ENCODE measurements at regions not wholly inside any gene's neighbourhood (a gene's known extent, or its start where the extent isn't known, plus 50 kb on each side); places are given as distances from the start of the nearest gene placed in this dataset.

DNA sequence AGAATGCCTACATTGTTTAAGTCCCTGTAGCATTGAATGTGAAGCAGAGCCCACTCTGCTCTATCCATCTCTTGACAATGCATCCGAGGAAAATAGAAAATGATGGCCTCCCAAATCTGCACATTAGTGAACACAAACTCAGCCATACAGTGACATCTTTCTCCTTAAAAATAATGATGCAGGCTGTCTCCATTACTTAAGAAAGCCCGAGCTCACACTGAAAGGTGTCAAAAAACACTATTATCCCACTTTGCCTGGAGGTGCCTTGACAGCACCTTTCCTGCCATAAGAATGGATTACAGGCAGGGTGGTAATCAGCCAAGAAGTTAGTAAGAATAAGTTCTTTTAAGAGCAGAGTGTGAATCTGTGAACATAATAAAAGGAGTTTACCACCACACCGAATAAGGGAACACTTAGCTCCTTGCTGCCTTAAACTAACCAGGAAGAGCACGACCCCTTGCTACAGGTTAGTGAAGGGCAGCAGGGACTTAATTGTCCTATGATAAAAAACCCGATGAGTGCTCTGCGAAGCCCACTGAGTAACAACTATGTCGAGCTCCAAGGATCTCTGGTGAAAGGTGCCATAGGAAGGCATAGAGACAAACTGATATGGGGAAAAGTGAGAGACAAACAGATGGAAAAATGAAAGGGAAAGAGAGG lies 123.2 kb upstream of the TUSC7 start:
- H3K27me3 ChIP-seq (ENCODE audit: insufficient read depth, low read length), result no peaks in the 10 kb centered on the region
- H2AFZ ChIP-seq (ENCODE audit: low read depth, low read length), result no peak overlapping the region

DNA sequence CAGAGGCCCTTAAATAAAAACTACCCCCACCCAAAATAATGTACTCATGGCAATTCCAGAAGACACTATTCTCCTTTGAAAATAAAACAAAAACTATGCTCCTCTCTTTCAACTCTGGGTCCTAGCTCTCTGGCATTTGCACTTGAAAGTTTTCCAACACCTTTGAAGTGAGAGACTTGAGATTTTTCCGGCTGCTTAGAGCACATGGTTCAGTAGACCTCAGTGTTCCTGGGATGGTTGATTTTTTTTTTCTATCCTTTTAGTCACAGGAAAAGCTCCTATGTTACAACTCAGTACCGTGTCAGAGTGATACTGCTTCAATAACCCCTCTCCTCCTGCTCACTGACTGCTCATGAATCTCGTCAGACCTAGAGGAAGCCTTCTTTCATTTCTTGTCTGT lies 118.3 kb upstream of the TUSC7 start:
- Histone ChIP-seq H3K4me1 (ENCODE audit: insufficient read depth, low read length) (no peaks in the 10 kb centered on the region), H2AFZ (ENCODE audit: low read depth, low read length) (no peak overlapping the region), H3K4me3 (ENCODE audit: low read length) (no peak overlapping the region), H3K27me3 (ENCODE audit: insufficient read depth, low read length) (no peaks in the 10 kb centered on the region), H3K9me3 (ENCODE audit: low read length) (no peaks in the 10 kb centered on the region), H3K36me3 (ENCODE audit: insufficient read depth, low read length) (no peaks in the 10 kb centered on the region)

More for the DNA sequence above, 123.2 kb upstream of the TUSC7 start:
- no peaks in the 10 kb centered on the region for H3K36me3 ChIP-seq (ENCODE audit: insufficient read depth, low read length)
- no peaks in the 10 kb centered on the region for H3K4me1 ChIP-seq (ENCODE audit: insufficient read depth, low read length)
- no peak overlapping the region for H3K4me3 ChIP-seq (ENCODE audit: low read length)
- H3K9me3 ChIP-seq (ENCODE audit: low read length), result no peaks in the 10 kb centered on the region

GRCh38 chr3:116601206-116601605 lies 108.4 kb upstream of the TUSC7 start:
- Histone ChIP-seq H3K4me1 (ENCODE audit: insufficient read depth, low read length) (peaks cover 19% of the 10 kb centered on the region), H3K27me3 (ENCODE audit: insufficient read depth, low read length) (no peaks in the 10 kb centered on the region), H3K9me3 (ENCODE audit: low read length) (no peaks in the 10 kb centered on the region), H3K36me3 (ENCODE audit: insufficient read depth, low read length) (no peaks in the 10 kb centered on the region), H2AFZ (ENCODE audit: low read depth, low read length) (no peak overlapping the region), H3K4me3 (ENCODE audit: low read length) (no peak overlapping the region)

DNA sequence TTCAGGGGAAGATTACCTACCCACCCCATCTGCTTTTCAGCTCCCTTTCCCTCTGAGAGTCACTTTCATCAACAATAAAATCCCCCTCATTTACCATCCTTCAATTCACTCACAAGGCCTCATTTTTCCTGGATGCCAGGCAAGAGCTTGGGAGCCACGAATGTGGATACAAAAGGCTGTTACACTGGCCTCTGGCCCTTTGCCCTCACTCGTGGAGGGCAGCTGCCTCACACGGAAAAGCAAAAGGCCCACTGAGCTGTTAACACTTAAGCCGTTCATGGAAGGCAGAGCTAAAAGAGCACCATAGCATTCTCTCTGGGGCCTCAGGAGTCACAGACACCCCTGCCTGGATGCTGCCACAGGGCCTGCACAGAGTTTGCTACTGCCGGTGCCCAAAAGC lies 102.4 kb upstream of the TUSC7 start:
- Histone ChIP-seq H3K4me1 (ENCODE audit: insufficient read depth, low read length) (peaks cover 11% of the 10 kb centered on the region), H3K36me3 (ENCODE audit: insufficient read depth, low read length) (no peaks in the 10 kb centered on the region), H3K9me3 (ENCODE audit: low read length) (no peaks in the 10 kb centered on the region), H3K4me3 (ENCODE audit: low read length) (peak overlapping the region; percentile 11), H3K27me3 (ENCODE audit: insufficient read depth, low read length) (no peaks in the 10 kb centered on the region), H2AFZ (ENCODE audit: low read depth, low read length) (no peak overlapping the region)

GRCh38 chr3:116610124-116610523 lies 99.5 kb upstream of the TUSC7 start:
- Histone ChIP-seq H2AFZ (ENCODE audit: low read depth, low read length) (no peak overlapping the region), H3K27me3 (ENCODE audit: insufficient read depth, low read length) (no peaks in the 10 kb centered on the region), H3K36me3 (ENCODE audit: insufficient read depth, low read length) (no peaks in the 10 kb centered on the region), H3K4me3 (ENCODE audit: low read length) (no peak overlapping the region), H3K9me3 (ENCODE audit: low read length) (no peaks in the 10 kb centered on the region), H3K4me1 (ENCODE audit: insufficient read depth, low read length) (peaks cover 11% of the 10 kb centered on the region)

DNA sequence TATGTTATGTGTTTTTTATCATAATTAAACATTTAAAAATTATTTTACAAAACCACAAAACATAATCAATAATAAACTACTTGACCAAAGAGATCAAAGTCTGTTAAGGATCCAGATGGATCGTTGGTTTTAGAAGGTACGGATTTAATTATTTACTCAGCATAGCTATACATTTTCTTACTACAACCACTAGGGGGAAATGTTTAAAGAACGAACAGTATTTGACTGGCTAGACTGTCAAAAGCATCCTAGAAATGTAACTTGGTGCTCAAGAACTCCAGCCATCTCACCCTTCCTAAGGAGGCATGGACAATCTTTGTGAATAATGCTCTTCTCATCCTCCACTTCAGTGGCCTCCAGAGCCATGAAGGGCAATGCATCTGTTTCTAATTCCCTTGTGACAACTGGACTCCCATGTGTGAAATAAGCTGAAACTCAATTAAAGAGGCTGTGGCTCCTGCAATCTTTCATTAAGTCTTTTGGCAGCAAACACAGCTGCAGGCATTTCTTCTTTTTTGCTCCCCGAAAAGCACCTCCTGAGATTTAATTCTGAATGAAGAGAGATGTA lies 94.7 kb upstream of the TUSC7 start:
- no peak overlapping the region for H3K4me3 ChIP-seq (ENCODE audit: low read length)
- no peak overlapping the region for H2AFZ ChIP-seq (ENCODE audit: low read depth, low read length)
- no peaks in the 10 kb centered on the region for H3K36me3 ChIP-seq (ENCODE audit: insufficient read depth, low read length)
- H3K27me3 ChIP-seq (ENCODE audit: insufficient read depth, low read length), result no peaks in the 10 kb centered on the region
- H3K9me3 ChIP-seq (ENCODE audit: low read length), result peaks cover 2% of the 10 kb centered on the region
- H3K4me1 ChIP-seq (ENCODE audit: insufficient read depth, low read length), result no peaks in the 10 kb centered on the region

DNA sequence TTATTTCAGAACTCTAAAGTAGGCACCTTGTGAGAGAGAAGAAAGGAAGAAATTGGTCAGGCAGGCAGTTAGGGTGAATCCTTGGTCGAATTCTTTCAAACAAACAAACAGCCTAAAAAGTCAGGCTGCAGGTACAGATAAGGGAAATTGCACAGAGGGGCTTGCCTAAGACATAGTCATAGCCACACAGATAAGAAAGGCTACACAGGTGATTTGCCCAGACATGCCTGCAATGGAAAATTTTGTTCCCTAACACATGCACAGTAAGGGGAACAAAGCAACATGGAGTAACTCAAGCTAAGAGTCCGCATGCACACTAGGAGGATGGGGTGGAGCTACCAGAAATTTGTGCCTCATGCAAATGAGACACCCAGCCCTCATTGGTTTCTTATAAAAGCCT lies 91.4 kb upstream of the TUSC7 start:
- no peak overlapping the region for H2AFZ ChIP-seq (ENCODE audit: low read depth, low read length)
- no peaks in the 10 kb centered on the region for H3K36me3 ChIP-seq (ENCODE audit: insufficient read depth, low read length)
- no peaks in the 10 kb centered on the region for H3K4me1 ChIP-seq (ENCODE audit: insufficient read depth, low read length)
- H3K27me3 ChIP-seq (ENCODE audit: insufficient read depth, low read length), result no peaks in the 10 kb centered on the region
- H3K4me3 ChIP-seq (ENCODE audit: low read length), result no peak overlapping the region
- peaks cover 2% of the 10 kb centered on the region for H3K9me3 ChIP-seq (ENCODE audit: low read length)

- H3K9me3 ChIP-seq (ENCODE audit: low read length), result peaks cover 2% of the 10 kb centered on the region
- H3K4me3 ChIP-seq (ENCODE audit: low read length), result no peak overlapping the region
- no peaks in the 10 kb centered on the region for H3K27me3 ChIP-seq (ENCODE audit: insufficient read depth, low read length)
- H2AFZ ChIP-seq (ENCODE audit: low read depth, low read length), result no peak overlapping the region
- H3K36me3 ChIP-seq (ENCODE audit: insufficient read depth, low read length), result no peaks in the 10 kb centered on the region
- H3K4me1 ChIP-seq (ENCODE audit: insufficient read depth, low read length), result no peaks in the 10 kb centered on the region
These were observed 90.6 kb upstream of the TUSC7 start for GRCh38 chr3:116618930-116619329.

DNA sequence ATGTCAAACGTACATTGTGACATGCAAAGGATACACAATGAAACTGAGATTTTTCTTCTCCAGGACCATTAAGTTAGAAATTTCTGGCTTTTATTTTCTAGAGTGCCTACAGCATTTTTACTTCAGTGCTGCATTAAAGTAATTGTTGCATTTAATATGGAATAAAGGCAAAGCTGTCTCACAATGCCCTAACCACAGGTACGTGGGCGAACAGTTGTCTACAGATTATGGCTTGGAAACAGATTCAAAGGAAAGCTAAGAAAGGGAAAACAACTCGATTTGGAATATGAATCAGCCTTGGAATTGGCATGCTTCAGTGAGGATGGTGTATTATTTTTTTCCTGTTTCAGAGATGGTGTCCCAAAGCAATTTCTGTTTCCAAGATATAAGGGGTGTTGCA lies 79.1 kb upstream of the TUSC7 start:
- H3K4me1 ChIP-seq (ENCODE audit: insufficient read depth, low read length), result no peaks in the 10 kb centered on the region
- H3K4me3 ChIP-seq (ENCODE audit: low read length), result no peak overlapping the region
- no peaks in the 10 kb centered on the region for H3K27me3 ChIP-seq (ENCODE audit: insufficient read depth, low read length)
- H3K9me3 ChIP-seq (ENCODE audit: low read length), result peaks cover 7% of the 10 kb centered on the region
- H3K36me3 ChIP-seq (ENCODE audit: insufficient read depth, low read length), result no peaks in the 10 kb centered on the region
- no peak overlapping the region for H2AFZ ChIP-seq (ENCODE audit: low read depth, low read length)

GRCh38 chr3:116639641-116640040 lies 69.9 kb upstream of the TUSC7 start:
- no peaks in the 10 kb centered on the region for H3K9me3 ChIP-seq (ENCODE audit: low read length)
- H2AFZ ChIP-seq (ENCODE audit: low read depth, low read length), result no peak overlapping the region
- no peaks in the 10 kb centered on the region for H3K27me3 ChIP-seq (ENCODE audit: insufficient read depth, low read length)
- H3K4me3 ChIP-seq (ENCODE audit: low read length), result no peak overlapping the region
- no peaks in the 10 kb centered on the region for H3K4me1 ChIP-seq (ENCODE audit: insufficient read depth, low read length)
- H3K36me3 ChIP-seq (ENCODE audit: insufficient read depth, low read length), result no peaks in the 10 kb centered on the region

- Histone ChIP-seq H3K9me3 (ENCODE audit: low read length) (no peaks in the 10 kb centered on the region), H3K36me3 (ENCODE audit: insufficient read depth, low read length) (no peaks in the 10 kb centered on the region), H3K27me3 (ENCODE audit: insufficient read depth, low read length) (no peaks in the 10 kb centered on the region), H2AFZ (ENCODE audit: low read depth, low read length) (no peak overlapping the region), H3K4me1 (ENCODE audit: insufficient read depth, low read length) (no peaks in the 10 kb centered on the region), H3K4me3 (ENCODE audit: low read length) (no peak overlapping the region)
These were observed 69.5 kb upstream of the TUSC7 start for GRCh38 chr3:116640109-116640508.

DNA sequence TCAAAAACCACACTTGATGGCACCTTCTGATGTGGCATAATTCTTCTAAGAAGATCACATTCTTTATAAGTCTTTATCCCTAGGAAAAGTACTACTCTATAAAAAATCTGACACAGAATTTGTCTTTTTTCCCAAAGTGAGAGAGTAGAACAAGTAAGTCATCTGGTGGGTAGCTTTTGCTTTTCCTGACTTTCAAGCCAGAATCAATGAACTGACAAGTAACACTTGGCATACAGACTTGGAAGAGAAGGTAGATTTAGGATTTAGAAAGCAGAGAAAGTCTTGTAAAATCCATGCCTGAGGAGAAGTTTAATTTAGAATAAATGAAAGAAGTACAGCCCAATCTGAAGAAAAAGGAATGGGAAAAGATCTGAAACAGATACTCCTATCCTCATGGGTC lies 66.6 kb upstream of the TUSC7 start:
- no peaks in the 10 kb centered on the region for H3K9me3 ChIP-seq (ENCODE audit: low read length)

DNA sequence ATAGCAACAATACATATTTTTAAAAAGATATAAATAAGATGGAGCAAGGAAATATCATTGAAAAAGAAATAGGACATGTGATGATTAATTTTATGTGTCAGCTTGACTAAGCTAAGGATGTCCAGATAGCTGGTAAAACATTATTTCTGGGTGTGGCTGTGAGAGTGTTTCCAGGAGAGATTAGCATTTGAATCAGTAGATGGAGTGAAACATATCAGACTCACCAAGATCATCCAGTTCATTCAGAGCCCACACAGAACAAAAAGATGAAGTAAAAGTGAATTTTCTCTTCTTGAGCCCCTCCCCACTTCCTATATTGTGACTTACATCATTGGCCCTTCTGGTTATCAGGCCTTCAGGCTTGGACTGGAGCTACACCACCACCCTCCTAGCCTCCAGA lies 61.6 kb upstream of the TUSC7 start:
- Histone ChIP-seq H3K9me3 (ENCODE audit: low read length) (no peaks in the 10 kb centered on the region), H3K36me3 (ENCODE audit: insufficient read depth, low read length) (no peaks in the 10 kb centered on the region), H2AFZ (ENCODE audit: low read depth, low read length) (no peak overlapping the region), H3K4me3 (ENCODE audit: low read length) (no peak overlapping the region), H3K4me1 (ENCODE audit: insufficient read depth, low read length) (peaks cover 2% of the 10 kb centered on the region), H3K27me3 (ENCODE audit: insufficient read depth, low read length) (no peaks in the 10 kb centered on the region)

More for the DNA sequence above, 66.6 kb upstream of the TUSC7 start:
- Histone ChIP-seq H3K36me3 (ENCODE audit: insufficient read depth, low read length) (no peaks in the 10 kb centered on the region), H3K4me3 (ENCODE audit: low read length) (no peak overlapping the region), H3K27me3 (ENCODE audit: insufficient read depth, low read length) (no peaks in the 10 kb centered on the region), H3K4me1 (ENCODE audit: insufficient read depth, low read length) (no peaks in the 10 kb centered on the region), H2AFZ (ENCODE audit: low read depth, low read length) (no peak overlapping the region)

Data from neuron (in vitro differentiated cells).